ENCODE measurements at regions not wholly inside any gene's neighbourhood (a gene's known extent, or its start where the extent isn't known, plus 50 kb on each side); places are given as distances from the start of the nearest gene placed in this dataset.

- TF ChIP-seq L3MBTL2 (conservative IDR thresholded peaks at IDR 0.05) (no peak), SUZ12 (IDR thresholded peaks at IDR 0.05) (no peak)
These were observed 500.1 kb upstream of the ID4 start for GRCh38 chr6:19337101-19337500.

Measured in HEK293T (cell line).